ENCODE measurements at regions not wholly inside any gene's neighbourhood (a gene's known extent, or its start where the extent isn't known, plus 50 kb on each side); places are given as distances from the start of the nearest gene placed in this dataset.
"Not testable (repeated sequence)": the region's sequence is repeated elsewhere in the genome, so short reads cannot be mapped to it uniquely, and the experiment has no call there.

GRCh38 chr4:102397056-102397455 lies 51.8 kb upstream of the SLC39A8 start:
- POLR2A ChIA-PET, CTCF ChIA-PET: not testable (repeated sequence)

GRCh38 chr4:102399021-102399420 lies 53.7 kb upstream of the SLC39A8 start:
- POLR2A ChIA-PET: no interaction called here

GRCh38 chr4:102400898-102401297 lies 55.6 kb upstream of the SLC39A8 start:
- CTCF ChIA-PET: no interaction called here
- POLR2A ChIA-PET: no interaction called here

More at GRCh38 chr4:102399021-102399420, 53.7 kb upstream of the SLC39A8 start:
- CTCF ChIA-PET: no interaction called here

GRCh38 chr4:102402223-102402622 lies 56.9 kb upstream of the SLC39A8 start:
- POLR2A ChIA-PET: no interaction called here
- CTCF ChIA-PET: no interaction called here

GRCh38 chr4:102403116-102403515 lies 57.8 kb upstream of the SLC39A8 start:
- POLR2A ChIA-PET: no interaction called here
- CTCF ChIA-PET: no interaction called here

GRCh38 chr4:102404431-102404969 lies 59.2 kb upstream of the SLC39A8 start:
- POLR2A ChIA-PET: interaction anchor here (1.1 kb wide), 1 partner anchor 254 kb away, joined by 4 read pairs; no protein-coding TSS in a partner anchor
- CTCF ChIA-PET: no interaction called here

- POLR2A ChIA-PET: no interaction called here
Observed at GRCh38 chr4:102405821-102406401, 60.6 kb upstream of the SLC39A8 start.

GRCh38 chr4:102410884-102411283 lies 65.6 kb upstream of the SLC39A8 start:
- POLR2A ChIA-PET: interaction anchor here (1.0 kb wide), 1 partner anchor 21 kb away, joined by 3 read pairs; no protein-coding TSS in a partner anchor
- CTCF ChIA-PET: not testable (repeated sequence)

More at GRCh38 chr4:102405821-102406401, 60.6 kb upstream of the SLC39A8 start:
- CTCF ChIA-PET: interaction anchor here (1.0 kb wide), 1 partner anchor 106 kb away, joined by 3 read pairs; no protein-coding TSS in a partner anchor

- ChIA-PET POLR2A (interaction anchor here (1.0 kb wide), 1 partner anchor 21 kb away, joined by 3 read pairs; no protein-coding TSS in a partner anchor), CTCF (no interaction called here)
Observed at GRCh38 chr4:102411408-102411807, 66.1 kb upstream of the SLC39A8 start.

GRCh38 chr4:102416765-102417164 lies 71.5 kb upstream of the SLC39A8 start:
- CTCF ChIA-PET: interaction anchor here (0.7 kb wide), 1 partner anchor 14 kb away, joined by 3 read pairs; no protein-coding TSS in a partner anchor
- POLR2A ChIA-PET: no interaction called here

- ChIA-PET CTCF (no interaction called here), POLR2A (interaction anchor here (0.6 kb wide), 1 partner anchor 761 kb away, joined by 3 read pairs; no protein-coding TSS in a partner anchor)
Observed at GRCh38 chr4:102420563-102421398, 75.5 kb upstream of the SLC39A8 start.

GRCh38 chr4:102422843-102423242 lies 77.6 kb upstream of the SLC39A8 start:
- POLR2A ChIA-PET: no interaction called here
- CTCF ChIA-PET: no interaction called here

GRCh38 chr4:102423375-102423774 lies 77.8 kb upstream of the NFKB1 start:
- ChIA-PET CTCF (no interaction called here), POLR2A (no interaction called here)

GRCh38 chr4:102427371-102427998 lies 73.7 kb upstream of the NFKB1 start:
- CTCF ChIA-PET: interaction anchor here (0.7 kb wide), 1 partner anchor 367 kb away, joined by 3 read pairs; no protein-coding TSS in a partner anchor
- POLR2A ChIA-PET: no interaction called here

GRCh38 chr4:102428122-102428521 lies 73.0 kb upstream of the NFKB1 start:
- POLR2A ChIA-PET: no interaction called here
- CTCF ChIA-PET: no interaction called here

- ChIA-PET CTCF (interaction anchor here (2.2 kb wide), 1 partner anchor 84 kb away, joined by 13 read pairs; the partner anchor contains the start of gene SLC39A8), POLR2A (interaction anchor here (0.8 kb wide), 1 partner anchor 84 kb away, joined by 3 read pairs; the partner anchor contains the start of gene SLC39A8)
Observed at GRCh38 chr4:102429553-102429952, 71.6 kb upstream of the NFKB1 start.

GRCh38 chr4:102430461-102430910 lies 70.7 kb upstream of the NFKB1 start:
- CTCF ChIA-PET: interaction anchor here (0.6 to 2.2 kb wide), 27 partner anchors 14 to 1098 kb away, joined by 3 to 13 read pairs (median 4); partner anchors contain the start of gene SLC39A8
- POLR2A ChIA-PET: interaction anchor here (0.6 to 1.4 kb wide), 5 partner anchors 84 to 397 kb away, joined by 3 to 9 read pairs (median 5); partner anchors contain the start of genes SLC39A8 and UBE2D3

- CTCF ChIA-PET: interaction anchor here (0.8 to 2.2 kb wide), 8 partner anchors 15 to 613 kb away, joined by 3 to 13 read pairs (median 4); partner anchors contain the start of gene SLC39A8
Observed at GRCh38 chr4:102431608-102431961, 69.6 kb upstream of the NFKB1 start.

GRCh38 chr4:102437111-102437510 lies 64.0 kb upstream of the NFKB1 start:
- ChIA-PET CTCF (interaction anchor here (0.6 kb wide), 1 partner anchor 504 kb away, joined by 6 read pairs; no protein-coding TSS in a partner anchor), POLR2A (no interaction called here)

More at GRCh38 chr4:102431608-102431961, 69.6 kb upstream of the NFKB1 start:
- POLR2A ChIA-PET: interaction anchor here (1.2 kb wide), 1 partner anchor 396 kb away, joined by 4 read pairs; the partner anchor contains the start of gene UBE2D3
